Uterus (tissue), 2 donors: ENCODE measurements at regions not wholly inside any gene's neighbourhood (a gene's known extent, or its start where the extent isn't known, plus 50 kb on each side); places are given as distances from the start of the nearest gene placed in this dataset.

Experiments
- POLR2A ChIP-seq, 2 donors: fragments of 450-650 bp; IDR thresholded peaks; one replicate each; pipeline ENCODE4 v1.6.1; 2016; ENCODE audit warnings: antibody characterized with exemption in 2 of 2, mild to moderate bottlenecking in 1 of 2, moderate library complexity in 1 of 2
- TF ChIP-seq, protein P1 (sequence below), 4 experiments: fragments of 200-600 bp in 2 of 4; fragments of 450-650 bp in 2 of 4; sonication (generic) in 2 of 4; IDR thresholded peaks; one replicate each; pipeline ENCODE4 v1.5.1; 2016 to 2019; ENCODE audit warnings: antibody characterized with exemption in 4 of 4, mild to moderate bottlenecking in 2 of 4, moderate library complexity in 1 of 4

DNA sequence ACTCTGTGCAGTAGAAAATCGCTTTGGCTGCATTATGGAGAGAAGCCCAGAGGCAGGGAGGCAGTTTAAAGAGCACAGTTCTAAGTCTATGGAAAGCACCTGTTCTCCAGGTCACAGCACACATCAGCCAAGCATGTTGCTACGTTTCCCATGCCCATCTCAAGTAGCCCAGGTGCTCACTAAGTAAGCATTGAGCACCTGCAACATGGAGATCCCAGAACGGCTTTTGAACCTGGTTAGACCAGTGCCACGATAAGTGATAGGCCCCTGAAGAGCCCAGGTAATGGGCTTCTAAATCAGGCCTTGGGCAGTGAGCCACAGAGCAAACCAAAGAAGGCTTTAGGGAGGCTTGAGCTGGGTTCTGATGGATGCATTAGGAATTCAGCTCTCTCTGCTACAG lies 186.2 kb downstream of the C1orf94 start:
- TF ChIP-seq POLR2A (IDR thresholded peaks at IDR 0.05), result no peak
- TF ChIP-seq, protein P1, sequence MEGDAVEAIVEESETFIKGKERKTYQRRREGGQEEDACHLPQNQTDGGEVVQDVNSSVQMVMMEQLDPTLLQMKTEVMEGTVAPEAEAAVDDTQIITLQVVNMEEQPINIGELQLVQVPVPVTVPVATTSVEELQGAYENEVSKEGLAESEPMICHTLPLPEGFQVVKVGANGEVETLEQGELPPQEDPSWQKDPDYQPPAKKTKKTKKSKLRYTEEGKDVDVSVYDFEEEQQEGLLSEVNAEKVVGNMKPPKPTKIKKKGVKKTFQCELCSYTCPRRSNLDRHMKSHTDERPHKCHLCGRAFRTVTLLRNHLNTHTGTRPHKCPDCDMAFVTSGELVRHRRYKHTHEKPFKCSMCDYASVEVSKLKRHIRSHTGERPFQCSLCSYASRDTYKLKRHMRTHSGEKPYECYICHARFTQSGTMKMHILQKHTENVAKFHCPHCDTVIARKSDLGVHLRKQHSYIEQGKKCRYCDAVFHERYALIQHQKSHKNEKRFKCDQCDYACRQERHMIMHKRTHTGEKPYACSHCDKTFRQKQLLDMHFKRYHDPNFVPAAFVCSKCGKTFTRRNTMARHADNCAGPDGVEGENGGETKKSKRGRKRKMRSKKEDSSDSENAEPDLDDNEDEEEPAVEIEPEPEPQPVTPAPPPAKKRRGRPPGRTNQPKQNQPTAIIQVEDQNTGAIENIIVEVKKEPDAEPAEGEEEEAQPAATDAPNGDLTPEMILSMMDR (IDR thresholded peaks at IDR 0.05), result no peak
